ENCODE measurements at regions not wholly inside any gene's neighbourhood (a gene's known extent, or its start where the extent isn't known, plus 50 kb on each side); places are given as distances from the start of the nearest gene placed in this dataset.

GRCh38 chr1:31485166-31485565, 72.2 kb downstream of the SERINC2 start:
- no peak overlapping the region for H3K4me3 ChIP-seq (ENCODE audit: low read length)
- TF ChIP-seq, protein P1, sequence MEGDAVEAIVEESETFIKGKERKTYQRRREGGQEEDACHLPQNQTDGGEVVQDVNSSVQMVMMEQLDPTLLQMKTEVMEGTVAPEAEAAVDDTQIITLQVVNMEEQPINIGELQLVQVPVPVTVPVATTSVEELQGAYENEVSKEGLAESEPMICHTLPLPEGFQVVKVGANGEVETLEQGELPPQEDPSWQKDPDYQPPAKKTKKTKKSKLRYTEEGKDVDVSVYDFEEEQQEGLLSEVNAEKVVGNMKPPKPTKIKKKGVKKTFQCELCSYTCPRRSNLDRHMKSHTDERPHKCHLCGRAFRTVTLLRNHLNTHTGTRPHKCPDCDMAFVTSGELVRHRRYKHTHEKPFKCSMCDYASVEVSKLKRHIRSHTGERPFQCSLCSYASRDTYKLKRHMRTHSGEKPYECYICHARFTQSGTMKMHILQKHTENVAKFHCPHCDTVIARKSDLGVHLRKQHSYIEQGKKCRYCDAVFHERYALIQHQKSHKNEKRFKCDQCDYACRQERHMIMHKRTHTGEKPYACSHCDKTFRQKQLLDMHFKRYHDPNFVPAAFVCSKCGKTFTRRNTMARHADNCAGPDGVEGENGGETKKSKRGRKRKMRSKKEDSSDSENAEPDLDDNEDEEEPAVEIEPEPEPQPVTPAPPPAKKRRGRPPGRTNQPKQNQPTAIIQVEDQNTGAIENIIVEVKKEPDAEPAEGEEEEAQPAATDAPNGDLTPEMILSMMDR (conservative IDR thresholded peaks at IDR 0.05), result no peak
- peaks cover 18% of the 10 kb centered on the region for H3K9me3 ChIP-seq (ENCODE audit: control insufficient read depth, low read length)
- H3K9ac ChIP-seq (ENCODE audit: extremely low read depth, low read length, poor library complexity, severe bottlenecking), result no peak overlapping the region
- H3K27me3 Mint-ChIP-seq (ENCODE audit: insufficient read depth), result peaks cover 14% of the 10 kb centered on the region
- no peaks in the 10 kb centered on the region for H3K27me3 ChIP-seq (ENCODE audit: control insufficient read depth, insufficient read depth, low read length, poor library complexity, severe bottlenecking)
- H3K4me1 Mint-ChIP-seq, result peaks cover 17% of the 10 kb centered on the region
- no peaks in the 10 kb centered on the region for H3K4me1 ChIP-seq (ENCODE audit: control insufficient read depth, insufficient read depth, low read length)
- no peak overlapping the region for H3K4me3 Mint-ChIP-seq
- H3K36me3 Mint-ChIP-seq (ENCODE audit: low read depth), result peaks cover 7% of the 10 kb centered on the region
- no peak for DNase-seq
- 74 to 88% methylated on average over 2 to 5 of the region's 5 CpGs for WGBS, 2 experiments (ENCODE audit: insufficient coverage in 1 of 2, insufficient read length in 1 of 2)
- H3K9me3 Mint-ChIP-seq, result peaks cover 26% of the 10 kb centered on the region
- no peak overlapping the region for H3K27ac ChIP-seq (ENCODE audit: low read depth, low read length)
- H3K27ac Mint-ChIP-seq, result no peak overlapping the region
- no peaks in the 10 kb centered on the region for H3K36me3 ChIP-seq (ENCODE audit: control insufficient read depth, insufficient read depth, low read length)

DNA sequence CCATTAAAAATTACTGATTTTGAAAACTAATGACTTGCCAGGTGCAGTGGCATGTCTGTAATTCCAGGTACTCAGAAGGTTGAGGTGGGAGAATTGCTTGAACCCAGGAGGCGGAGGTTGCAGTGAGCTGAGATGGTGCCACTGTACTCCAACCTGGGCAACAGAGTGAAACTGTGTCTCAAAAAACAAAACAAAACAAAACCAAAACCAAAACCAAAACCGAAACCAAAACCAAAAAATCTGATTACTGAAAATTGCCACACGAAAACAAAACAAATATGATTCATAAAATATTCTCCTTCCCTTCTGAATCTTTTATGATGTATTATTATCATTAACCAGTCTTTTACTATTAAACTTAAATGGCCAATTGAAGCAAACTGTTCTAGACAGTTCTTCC, 74.1 kb downstream of the SERINC2 start:
- no peak overlapping the region for H3K4me3 Mint-ChIP-seq
- no peak overlapping the region for H3K27ac Mint-ChIP-seq
- H3K36me3 Mint-ChIP-seq (ENCODE audit: low read depth), result peaks cover 2% of the 10 kb centered on the region
- Histone ChIP-seq H3K9me3 (ENCODE audit: control insufficient read depth, low read length) (peaks cover 21% of the 10 kb centered on the region), H3K36me3 (ENCODE audit: control insufficient read depth, insufficient read depth, low read length) (no peaks in the 10 kb centered on the region), H3K9ac (ENCODE audit: extremely low read depth, low read length, poor library complexity, severe bottlenecking) (no peak overlapping the region), H3K27ac (ENCODE audit: low read depth, low read length) (no peak overlapping the region), H3K27me3 (ENCODE audit: control insufficient read depth, insufficient read depth, low read length, poor library complexity, severe bottlenecking) (no peaks in the 10 kb centered on the region), H3K4me1 (ENCODE audit: control insufficient read depth, insufficient read depth, low read length) (no peaks in the 10 kb centered on the region), H3K4me3 (ENCODE audit: low read length) (no peak overlapping the region)
- peaks cover 17% of the 10 kb centered on the region for H3K4me1 Mint-ChIP-seq
- TF ChIP-seq, protein P1 (conservative IDR thresholded peaks at IDR 0.05), result no peak
- H3K9me3 Mint-ChIP-seq, result peaks cover 25% of the 10 kb centered on the region
- H3K27me3 Mint-ChIP-seq (ENCODE audit: insufficient read depth), result peaks cover 23% of the 10 kb centered on the region
- DNase-seq, result no peak
- WGBS, 2 experiments (ENCODE audit: insufficient coverage in 1 of 2, insufficient read length in 1 of 2), result 95% methylated on average over 3 of the region's 3 CpGs; no CpG with 5 or more reads in 1 of the 2 experiments

DNA sequence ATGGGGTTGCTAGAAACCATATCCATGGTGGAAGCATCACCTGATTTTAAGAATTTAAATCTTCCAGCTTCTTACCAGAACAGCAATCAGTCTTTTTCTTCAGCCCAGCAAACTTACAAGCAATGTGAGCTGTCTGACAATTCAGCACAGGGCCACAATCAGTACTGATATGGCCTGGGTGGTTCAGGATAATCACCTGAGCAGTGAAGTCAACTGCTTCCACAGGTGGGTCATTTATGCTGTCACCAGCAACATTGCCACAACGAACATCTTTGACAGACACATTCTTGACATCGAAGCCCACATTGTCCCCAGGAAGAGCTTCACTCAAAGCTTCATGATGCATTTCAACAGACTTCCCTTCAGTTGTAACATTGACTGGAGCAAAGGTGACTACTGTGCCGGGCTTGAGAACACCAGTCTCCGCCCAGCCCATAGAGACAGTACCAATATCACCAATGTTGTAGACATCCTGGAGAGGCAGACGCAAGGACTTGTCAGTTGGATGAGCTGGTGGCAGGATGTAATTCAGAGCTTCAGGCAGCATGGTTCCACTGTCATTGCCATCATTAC, 74.8 kb downstream of the SERINC2 start:
- Mint-ChIP-seq H3K27me3 (ENCODE audit: insufficient read depth) (peaks cover 25% of the 10 kb centered on the region), H3K27ac (no peak overlapping the region), H3K4me3 (no peak overlapping the region), H3K4me1 (peaks cover 17% of the 10 kb centered on the region), H3K9me3 (peaks cover 29% of the 10 kb centered on the region), H3K36me3 (ENCODE audit: low read depth) (peaks cover 2% of the 10 kb centered on the region)
- H3K27ac ChIP-seq (ENCODE audit: low read depth, low read length), result no peak overlapping the region
- TF ChIP-seq, protein P1 (conservative IDR thresholded peaks at IDR 0.05), result no peak
- DNase-seq, result no peak
- H3K4me3 ChIP-seq (ENCODE audit: low read length), result no peak overlapping the region
- no peaks in the 10 kb centered on the region for H3K27me3 ChIP-seq (ENCODE audit: control insufficient read depth, insufficient read depth, low read length, poor library complexity, severe bottlenecking)
- peaks cover 25% of the 10 kb centered on the region for H3K9me3 ChIP-seq (ENCODE audit: control insufficient read depth, low read length)
- H3K36me3 ChIP-seq (ENCODE audit: control insufficient read depth, insufficient read depth, low read length), result no peaks in the 10 kb centered on the region
- 89 to 90% methylated on average over 5 of the region's 5 CpGs for WGBS, 2 experiments (ENCODE audit: insufficient coverage in 1 of 2, insufficient read length in 1 of 2)
- no peak overlapping the region for H3K9ac ChIP-seq (ENCODE audit: extremely low read depth, low read length, poor library complexity, severe bottlenecking)
- H3K4me1 ChIP-seq (ENCODE audit: control insufficient read depth, insufficient read depth, low read length), result no peaks in the 10 kb centered on the region
